ENCODE measurements at regions not wholly inside any gene's neighbourhood (a gene's known extent, or its start where the extent isn't known, plus 50 kb on each side); places are given as distances from the start of the nearest gene placed in this dataset.

GRCh38 chr11:35050541-35050995, 88.4 kb upstream of the CD44 start:
- no peak for TF ChIP-seq CTCF (IDR thresholded peaks at IDR 0.05)
- no peak for TF ChIP-seq EZH2 (IDR thresholded peaks at IDR 0.05; ENCODE audit: borderline replicate concordance, insufficient read depth, low read depth, low read length, poor library complexity, severe bottlenecking)
